Liver (tissue), 8 donors: ENCODE measurements at regions not wholly inside any gene's neighbourhood (a gene's known extent, or its start where the extent isn't known, plus 50 kb on each side); places are given as distances from the start of the nearest gene placed in this dataset.

Experiments used
- DNase-seq: peaks from one replicate; pipeline ENCODE4 v3.0.0-alpha.2; 2017; ENCODE audit warnings: low spot score
- H3K27ac ChIP-seq, 2 donors: one replicate each; pipeline ENCODE4 v1.7.0; 2013; ENCODE audit warnings: inconsistent platforms in 2 of 2, low read length in 2 of 2, control low read depth in 1 of 2, low read depth in 1 of 2, mild to moderate bottlenecking in 1 of 2
- H3K27me3 ChIP-seq, 4 donors: one replicate each; pipeline versions ENCODE4 v1.6.1 to v1.7.0; 2013; ENCODE audit warnings: low read length in 3 of 4, inconsistent platforms in 1 of 4, mild to moderate bottlenecking in 1 of 4, moderate library complexity in 1 of 4; ENCODE audit not compliant: control insufficient read depth in 4 of 4, insufficient read depth in 4 of 4
- H3K36me3 ChIP-seq, 4 donors: one replicate each; pipeline versions ENCODE4 v1.6.1 to v1.7.0; 2013; ENCODE audit warnings: low read length in 3 of 4, mild to moderate bottlenecking in 3 of 4, low read depth in 1 of 4, moderate library complexity in 1 of 4; ENCODE audit not compliant: control insufficient read depth in 4 of 4, insufficient read depth in 3 of 4
- H3K4me1 ChIP-seq, 4 donors: one replicate each; pipeline versions ENCODE4 v1.6.1 to v1.7.0; 2013; ENCODE audit warnings: low read length in 3 of 4, mild to moderate bottlenecking in 3 of 4, moderate library complexity in 1 of 4; ENCODE audit not compliant: control insufficient read depth in 4 of 4, insufficient read depth in 4 of 4
- H3K4me3 ChIP-seq, 3 donors: one replicate each; pipeline versions ENCODE4 v1.6.1 to v1.7.0; 2013; ENCODE audit warnings: low read length in 3 of 3, control low read depth in 1 of 3, low read depth in 1 of 3, mild to moderate bottlenecking in 1 of 3
- H3K9ac ChIP-seq, 2 donors: one replicate each; pipeline ENCODE4 v1.7.0; 2013; ENCODE audit warnings: low read length in 2 of 2, mild to moderate bottlenecking in 2 of 2, moderate library complexity in 2 of 2, control low read depth in 1 of 2, low read depth in 1 of 2
- H3K9me3 ChIP-seq, 4 donors: one replicate each; pipeline versions ENCODE4 v1.6.1 to v1.7.0; 2013; ENCODE audit warnings: low read length in 3 of 4; ENCODE audit not compliant: control insufficient read depth in 4 of 4
- ATF3 ChIP-seq: IDR thresholded peaks from 2 replicates; pipeline ENCODE4 v1.6.1; 2016; ENCODE audit warnings: antibody characterized with exemption
- CTCF ChIP-seq: fragments of 150-350 bp; IDR thresholded peaks from 2 replicates; pipeline ENCODE4 v1.5.1; 2017; ENCODE audit warnings: improper control_type of control experiment, low read depth, low read length; ENCODE audit not compliant: missing input control
- EGR1 ChIP-seq, 2 donors: IDR thresholded peaks; 2 replicates each; pipeline ENCODE4 v1.6.1; 2016 to 2018; ENCODE audit warnings: antibody characterized with exemption in 2 of 2, low read depth in 2 of 2
- FOXA1 ChIP-seq: IDR thresholded peaks from 2 replicates; pipeline ENCODE4 v1.6.1; 2016; ENCODE audit warnings: antibody characterized with exemption
- FOXA2 ChIP-seq: IDR thresholded peaks from 2 replicates; pipeline ENCODE4 v1.6.1; 2016; ENCODE audit warnings: antibody characterized with exemption
- GABPA ChIP-seq, 2 donors: IDR thresholded peaks in 1 of 2; conservative IDR thresholded peaks in 1 of 2; 2 replicates each; pipeline ENCODE4 v1.6.1; 2016; ENCODE audit warnings: antibody characterized with exemption in 2 of 2, mild to moderate bottlenecking in 1 of 2, moderate library complexity in 1 of 2
- HNF4A ChIP-seq, 2 donors: conservative IDR thresholded peaks; 2 replicates each; pipeline ENCODE4 v1.6.1; 2016; ENCODE audit warnings: antibody characterized with exemption in 2 of 2, mild to moderate bottlenecking in 2 of 2
- HNF4G ChIP-seq: IDR thresholded peaks from 2 replicates; pipeline ENCODE4 v1.6.1; 2016; ENCODE audit warnings: antibody characterized with exemption
- JUND ChIP-seq, 2 donors: IDR thresholded peaks; 2 replicates each; pipeline ENCODE4 v1.6.1; 2016; ENCODE audit warnings: antibody characterized with exemption in 2 of 2
- MAX ChIP-seq: IDR thresholded peaks from 2 replicates; pipeline ENCODE4 v1.6.1; 2016; ENCODE audit warnings: antibody characterized with exemption
- NR2F2 ChIP-seq: IDR thresholded peaks from 2 replicates; pipeline ENCODE4 v1.6.1; 2016; ENCODE audit warnings: antibody characterized with exemption
- RAD21 ChIP-seq, 2 donors: IDR thresholded peaks; 2 replicates each; pipeline ENCODE4 v1.6.1; 2016; ENCODE audit warnings: antibody characterized with exemption in 2 of 2, mild to moderate bottlenecking in 2 of 2
- REST ChIP-seq: IDR thresholded peaks from 2 replicates; pipeline ENCODE4 v1.6.1; 2016; ENCODE audit warnings: antibody characterized with exemption, mild to moderate bottlenecking
- RXRA ChIP-seq, 2 donors: IDR thresholded peaks; 2 replicates each; pipeline ENCODE4 v1.6.1; 2017 to 2018; ENCODE audit warnings: antibody characterized with exemption in 2 of 2, mild to moderate bottlenecking in 1 of 2
- SP1 ChIP-seq: IDR thresholded peaks from 2 replicates; pipeline ENCODE4 v1.6.1; 2018; ENCODE audit warnings: antibody characterized with exemption, mild to moderate bottlenecking
- TAF1 ChIP-seq: conservative IDR thresholded peaks from 2 replicates; pipeline ENCODE4 v1.6.1; 2016; ENCODE audit warnings: antibody characterized with exemption, mild to moderate bottlenecking
- YY1 ChIP-seq: IDR thresholded peaks from 2 replicates; pipeline ENCODE4 v1.6.1; 2016; ENCODE audit warnings: antibody characterized with exemption, mild to moderate bottlenecking
- whole genome bisulfite sequencing: extraction: QIAGEN DNeasy Blood & Tissue Kit; methylation state at CpG from one replicate; pipeline ENCODE4 v1.1.7; 2013; 5-methylcytosine and 5-hydroxymethylcytosine counted together
- donor health status: healthy.
- donor health status: healthy.
- donor health status: healthy.
- donor health status: healthy.
- donor health status: healthy.

GRCh38 chrX:73930300-73930699, 77.8 kb upstream of the XIST start:
- WGBS: 95% methylated on average over 1 of the region's 1 CpG
- H3K4me1 ChIP-seq: no peaks in the 10 kb centered on the region
- H3K27ac ChIP-seq: no peak overlapping the region
- H3K27me3 ChIP-seq: no peaks in the 10 kb centered on the region
- no peak overlapping the region for H3K4me3 ChIP-seq
- H3K9ac ChIP-seq: no peak overlapping the region
- no peak for DNase-seq
- TF ChIP-seq HNF4A (conservative IDR thresholded peaks at IDR 0.05) (no peak), EGR1 (IDR thresholded peaks at IDR 0.05; ENCODE audit: low read depth in 2 of 2) (no peak), NR2F2 (no peak), MAX (no peak), RXRA (IDR thresholded peaks at IDR 0.05) (no peak), FOXA2 (no peak)
- H3K36me3 ChIP-seq: no peaks in the 10 kb centered on the region
- H3K9me3 ChIP-seq: no peaks in the 10 kb centered on the region

GRCh38 chrX:73922856-73923455, 70.4 kb upstream of the XIST start:
- no peaks in the 10 kb centered on the region for H3K27me3 ChIP-seq
- TF ChIP-seq HNF4G (no peak), FOXA1 (no peak), HNF4A (conservative IDR thresholded peaks at IDR 0.05) (no peak), RXRA (IDR thresholded peaks at IDR 0.05) (no peak), SP1 (no peak), YY1 (no peak), ATF3 (no peak), NR2F2 (no peak), REST (no peak), FOXA2 (no peak), JUND (IDR thresholded peaks at IDR 0.05) (no peak), CTCF (no peak), RAD21 (IDR thresholded peaks at IDR 0.05) (no peak), TAF1 (no peak), GABPA (IDR thresholded peaks at IDR 0.05 in 1 of 2, conservative IDR thresholded peaks at IDR 0.05 in 1 of 2) (no peak), EGR1 (IDR thresholded peaks at IDR 0.05; ENCODE audit: low read depth in 2 of 2) (no peak)
- no peak overlapping the region for H3K9ac ChIP-seq
- WGBS: 95% methylated on average over 2 of the region's 2 CpGs
- H3K4me1 ChIP-seq: peaks cover 0 to 3% (median 0%) of the 10 kb centered on the region in 4 donors
- no peak overlapping the region for H3K27ac ChIP-seq
- no peak overlapping the region for H3K4me3 ChIP-seq
- no peaks in the 10 kb centered on the region for H3K9me3 ChIP-seq
- DNase-seq: no peak
- no peaks in the 10 kb centered on the region for H3K36me3 ChIP-seq
